Lower leg skin (tissue), 4 donors: ENCODE measurements at regions not wholly inside any gene's neighbourhood (a gene's known extent, or its start where the extent isn't known, plus 50 kb on each side); places are given as distances from the start of the nearest gene placed in this dataset.

Experiments used
- DNase-seq, 2 donors: peaks; one replicate each; pipeline ENCODE4 v3.0.0-alpha.2; 2019; ENCODE audit warnings: low spot score in 2 of 2
- H3K4me3 ChIP-seq: fragments of 200-600 bp; sonication (generic); 2 replicates; pipeline ENCODE4 v1.5.1; 2017; ENCODE audit warnings: mild to moderate bottlenecking, low read depth; ENCODE audit not compliant: poor library complexity, severe bottlenecking
- CTCF ChIP-seq, 3 donors: fragments of 450-650 bp; IDR thresholded peaks; one replicate each; pipeline ENCODE4 v1.5.1; 2016; ENCODE audit warnings: antibody characterized with exemption in 3 of 3, mild to moderate bottlenecking in 3 of 3, moderate library complexity in 2 of 3
- POLR2A ChIP-seq, 2 donors: fragments of 450-650 bp; IDR thresholded peaks; one replicate each; pipeline ENCODE4 v1.6.1; 2016 to 2017; ENCODE audit warnings: antibody characterized with exemption in 2 of 2, mild to moderate bottlenecking in 1 of 2, moderate library complexity in 1 of 2
- WGBS, 2 donors: methylation state at CpG; one replicate each; pipeline ENCODE4 v1.1.5; 2018; 5-methylcytosine and 5-hydroxymethylcytosine counted together
- intact Hi-C: fragments of 100-400 bp; cut with DNase I; formaldehyde crosslinking; loops from one replicate; pipeline ENCODE4 v1.15.0; 2023; ENCODE audit warnings: low total_unique reads

GRCh38 chr21:28793043-28793442 is 199.6 kb downstream of the LTN1 start:
- 38 to 56% methylated on average over 2 of the region's 2 CpGs for WGBS, 2 donors
- no peak overlapping the region for H3K4me3 ChIP-seq
- intact Hi-C loops = no loop called here
- no peak for DNase-seq
- no peak for TF ChIP-seq CTCF (IDR thresholded peaks at IDR 0.05)
- TF ChIP-seq POLR2A (IDR thresholded peaks at IDR 0.05) = no peak

- 61 to 96% methylated on average over 4 of the region's 4 CpGs for WGBS, 2 donors
- intact Hi-C loops = no loop called here
- H3K4me3 ChIP-seq = no peak overlapping the region
- TF ChIP-seq POLR2A (IDR thresholded peaks at IDR 0.05) = no peak
- TF ChIP-seq CTCF (IDR thresholded peaks at IDR 0.05) = no peak
- DNase-seq = no peak
These were observed 200.9 kb downstream of the LTN1 start for GRCh38 chr21:28791595-28792282.

GRCh38 chr21:28790335-28790734 is 202.3 kb downstream of the LTN1 start:
- TF ChIP-seq CTCF (IDR thresholded peaks at IDR 0.05) (no peak), POLR2A (IDR thresholded peaks at IDR 0.05) (no peak)
- no peak overlapping the region for H3K4me3 ChIP-seq
- intact Hi-C loops = no loop called here
- DNase-seq = no peak
- 76 to 79% methylated on average over 3 of the region's 3 CpGs for WGBS, 2 donors

GRCh38 chr21:28789523-28789922 is 203.2 kb downstream of the LTN1 start:
- 38 to 49% methylated on average over 3 of the region's 3 CpGs for WGBS, 2 donors
- TF ChIP-seq CTCF (IDR thresholded peaks at IDR 0.05) = no peak
- no peak for TF ChIP-seq POLR2A (IDR thresholded peaks at IDR 0.05)
- DNase-seq = no peak

GRCh38 chr21:28788030-28788429 is 204.6 kb downstream of the LTN1 start:
- intact Hi-C loops = no loop called here
- no peak for DNase-seq

More at GRCh38 chr21:28789523-28789922, 203.2 kb downstream of the LTN1 start:
- H3K4me3 ChIP-seq = no peak overlapping the region
- intact Hi-C loops = no loop called here

More at GRCh38 chr21:28788030-28788429, 204.6 kb downstream of the LTN1 start:
- H3K4me3 ChIP-seq = no peak overlapping the region
- no peak for TF ChIP-seq POLR2A (IDR thresholded peaks at IDR 0.05)
- TF ChIP-seq CTCF (IDR thresholded peaks at IDR 0.05) = no peak
- WGBS, 2 donors = 91 to 96% methylated on average over 6 of the region's 6 CpGs
